GM21528 (cell line): ENCODE measurements at regions not wholly inside any gene's neighbourhood (a gene's known extent, or its start where the extent isn't known, plus 50 kb on each side); places are given as distances from the start of the nearest gene placed in this dataset.

Experiments
- ATAC-seq: cut with Tn5 transposase; IDR thresholded peaks from one replicate; pipeline ENCODE4 v1.9.1; 2021; ENCODE audit warnings: mild to moderate bottlenecking, moderate library complexity; ENCODE audit not compliant: unreplicated experiment, low FRiP score

- no peak for ATAC-seq
Observed at GRCh38 chr13:31923134-31923763, 108.3 kb upstream of the FRY start.

GRCh38 chr13:31925079-31925478, 106.5 kb upstream of the FRY start:
- ATAC-seq: no peak

GRCh38 chr13:31927219-31927653, 104.3 kb upstream of the FRY start:
- ATAC-seq: no peak

- no peak for ATAC-seq
Observed at GRCh38 chr13:31929031-31929770, 102.4 kb upstream of the FRY start.

DNA sequence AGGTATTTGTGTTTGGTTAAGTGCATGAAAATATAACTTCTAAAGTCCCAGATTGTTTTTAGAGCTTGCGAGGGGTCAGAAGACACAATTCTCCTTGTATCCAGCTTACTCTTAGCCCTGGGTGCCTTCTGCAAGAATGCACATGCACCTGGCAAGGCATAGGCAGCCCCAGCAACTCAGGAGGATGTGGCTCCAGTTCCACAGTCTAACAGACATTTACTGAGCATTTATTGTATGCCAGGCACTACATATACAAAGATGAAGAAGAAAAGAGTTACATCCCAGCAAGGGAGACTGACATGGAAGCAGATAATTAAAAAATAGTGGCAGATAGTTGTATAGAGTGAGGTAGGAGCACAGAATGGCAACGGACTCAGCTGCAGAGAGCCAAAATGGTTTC, 101.1 kb upstream of the FRY start:
- peak; percentile 39 for ATAC-seq

DNA sequence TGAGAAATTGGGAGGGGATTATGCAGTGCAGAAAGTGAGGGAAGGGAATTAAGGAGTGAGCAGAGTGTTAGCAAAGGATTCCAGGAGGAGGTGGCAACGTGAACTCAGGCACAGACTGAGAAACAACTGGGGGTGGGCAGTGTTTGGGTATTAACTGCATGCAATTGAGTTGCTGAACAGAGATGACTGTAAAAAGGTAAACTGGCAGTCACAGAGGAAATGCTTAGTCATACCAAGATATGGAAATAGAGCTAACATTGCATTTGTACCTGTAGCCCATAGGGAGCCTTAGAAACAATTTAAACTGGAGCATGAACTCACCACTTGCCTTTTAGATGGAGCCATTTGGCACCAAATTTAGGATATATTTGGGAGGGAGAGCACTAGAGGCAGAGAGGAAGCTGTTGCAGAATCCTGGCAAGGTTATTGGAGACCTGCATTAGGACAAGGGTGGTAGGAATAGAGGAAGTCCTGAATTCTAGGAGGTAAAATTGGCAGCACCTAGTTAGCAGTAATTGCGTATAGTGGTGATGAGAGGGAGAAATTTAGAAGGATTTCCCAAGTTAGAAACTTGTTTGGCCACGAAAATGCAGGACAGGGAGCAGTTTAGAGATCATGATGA, 100.6 kb upstream of the FRY start:
- ATAC-seq: peak; percentile 99

DNA sequence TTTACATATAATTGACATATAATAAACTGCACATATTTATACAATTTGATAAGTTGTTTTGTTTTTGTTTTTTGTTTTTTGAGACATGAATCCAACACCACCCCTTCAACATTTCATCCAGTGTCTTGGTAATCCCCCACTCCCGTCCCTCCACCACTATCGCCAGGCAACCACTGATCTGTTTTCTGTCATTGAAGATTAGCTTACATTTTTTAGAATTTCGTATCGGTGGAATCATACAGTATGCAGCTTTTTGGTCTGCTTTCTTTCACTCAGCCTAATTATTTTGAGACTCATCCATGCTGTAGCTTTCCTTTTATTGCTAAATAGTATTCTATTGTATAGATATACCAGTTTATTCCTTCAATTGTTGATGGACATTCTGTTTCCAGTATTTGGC, 94.1 kb upstream of the FRY start:
- no peak for ATAC-seq

GRCh38 chr13:31940076-31940475, 91.5 kb upstream of the FRY start:
- no peak for ATAC-seq

DNA sequence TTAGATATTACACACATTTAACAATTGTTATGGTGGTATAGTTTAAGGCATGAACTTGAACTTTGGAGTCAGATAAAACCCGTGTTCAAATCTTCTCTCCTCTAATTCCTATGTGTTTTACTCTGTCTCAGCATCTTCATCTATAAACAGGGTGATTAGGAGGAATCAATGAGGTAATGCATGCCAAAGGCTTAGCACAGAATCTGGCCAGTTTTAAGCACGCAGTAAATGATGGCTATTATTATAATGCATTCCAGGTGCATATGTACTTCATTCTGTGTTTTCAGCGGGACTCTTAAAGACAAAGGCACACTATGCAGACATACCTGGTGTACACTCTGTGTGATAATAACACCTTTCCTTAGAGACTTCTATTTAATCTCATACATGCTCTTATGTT, 88.0 kb upstream of the FRY start:
- no peak for ATAC-seq

DNA sequence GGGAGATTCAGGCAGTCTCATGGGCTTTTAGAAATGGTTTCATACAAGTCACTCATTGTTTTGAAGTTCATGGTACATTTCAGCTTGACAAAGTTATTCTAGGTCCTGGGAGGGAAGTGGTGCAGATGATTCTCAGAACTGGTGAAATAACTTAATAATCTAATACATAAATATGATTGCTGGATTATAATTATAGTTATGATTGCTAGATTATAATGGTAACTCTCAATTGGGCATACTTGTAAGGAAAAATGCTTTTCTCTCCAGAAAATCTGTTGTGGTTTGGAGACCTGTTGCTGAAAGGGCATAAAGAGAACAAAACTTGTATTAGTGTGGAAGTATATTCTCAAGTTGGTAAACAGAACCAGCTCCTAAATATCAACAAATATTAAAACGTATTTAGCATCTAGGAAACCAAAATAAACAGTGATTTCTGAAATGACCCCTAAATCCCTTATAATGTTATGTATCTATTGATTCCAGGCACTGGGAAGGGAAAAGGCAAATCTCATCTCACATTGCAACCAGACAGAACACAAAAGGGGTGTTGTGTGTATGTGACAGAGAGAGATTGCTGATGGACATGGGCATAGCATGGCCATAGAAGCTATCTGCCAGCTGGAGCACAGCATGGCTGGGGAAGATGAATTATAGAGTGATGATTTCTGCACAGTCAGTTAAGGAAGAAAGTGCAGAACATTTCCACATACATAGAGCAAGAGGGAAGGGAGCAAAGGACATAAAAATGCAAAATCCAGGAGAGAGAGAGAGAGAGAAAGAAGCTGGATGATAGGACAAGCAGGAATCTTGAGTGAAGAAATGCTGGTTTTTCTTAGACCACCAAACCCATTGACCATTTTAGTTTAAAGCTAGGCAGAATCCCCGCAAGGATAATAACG, 87.1 kb upstream of the FRY start:
- no peak for ATAC-seq

GRCh38 chr13:31945202-31945961, 86.2 kb upstream of the FRY start:
- no peak for ATAC-seq

- no peak for ATAC-seq
Observed at GRCh38 chr13:31946091-31946770, 85.3 kb upstream of the FRY start.

- ATAC-seq: no peak
Observed at GRCh38 chr13:31947105-31947504, 84.5 kb upstream of the FRY start.

DNA sequence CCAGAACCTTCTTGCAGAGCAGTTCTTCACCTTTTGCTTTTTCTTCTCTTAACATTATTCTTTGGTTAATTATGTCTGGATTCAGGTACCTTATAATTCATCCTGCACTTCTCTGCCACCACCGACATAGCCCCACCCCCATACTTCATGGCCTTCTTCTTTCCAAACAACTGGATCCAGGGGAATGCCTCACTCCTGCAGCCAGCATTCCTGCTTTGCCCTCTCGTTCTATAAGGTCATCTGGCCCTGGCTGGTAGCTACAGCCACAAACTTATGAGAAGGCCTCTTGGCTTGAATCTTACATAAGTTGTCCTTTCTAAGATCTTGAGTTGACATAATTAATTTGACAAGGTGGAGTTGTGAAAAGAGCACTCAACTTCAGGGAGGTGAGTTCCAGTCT, 84.1 kb upstream of the FRY start:
- ATAC-seq: no peak

- ATAC-seq: no peak
Observed at GRCh38 chr13:31949486-31949885, 82.1 kb upstream of the FRY start.

DNA sequence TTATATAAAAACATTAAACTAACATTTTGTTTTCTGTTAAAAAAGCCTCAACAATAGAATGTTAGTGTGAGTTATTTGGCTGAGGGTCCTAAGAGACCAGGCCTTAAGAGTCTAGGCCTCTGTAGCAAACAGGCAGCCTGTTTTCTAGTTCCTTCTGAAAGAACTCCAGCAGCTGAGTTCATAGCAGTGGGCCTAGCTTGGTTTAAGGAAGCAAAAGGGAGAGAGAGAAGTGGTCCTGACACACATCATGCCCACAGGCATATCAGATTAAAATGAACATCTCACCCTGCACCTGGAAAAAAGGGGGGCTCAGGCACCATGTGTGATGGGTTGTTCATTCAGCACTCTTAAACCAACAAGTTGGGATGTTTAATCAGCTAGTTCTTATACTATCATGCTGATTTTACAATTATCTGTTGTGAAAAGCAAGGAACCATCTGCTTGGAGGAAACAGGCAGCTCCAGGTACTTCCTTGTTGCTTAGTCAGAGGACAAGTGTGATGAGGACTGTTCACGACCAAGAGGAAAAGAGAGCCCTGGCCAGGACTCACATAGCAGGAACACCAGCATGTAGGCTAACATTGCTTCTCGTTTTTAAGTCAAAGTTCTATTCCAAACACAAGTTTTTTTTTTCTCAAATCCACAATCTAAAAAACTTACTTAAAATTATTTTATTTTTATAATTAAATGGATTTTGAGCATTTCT, 81.3 kb upstream of the FRY start:
- no peak for ATAC-seq

DNA sequence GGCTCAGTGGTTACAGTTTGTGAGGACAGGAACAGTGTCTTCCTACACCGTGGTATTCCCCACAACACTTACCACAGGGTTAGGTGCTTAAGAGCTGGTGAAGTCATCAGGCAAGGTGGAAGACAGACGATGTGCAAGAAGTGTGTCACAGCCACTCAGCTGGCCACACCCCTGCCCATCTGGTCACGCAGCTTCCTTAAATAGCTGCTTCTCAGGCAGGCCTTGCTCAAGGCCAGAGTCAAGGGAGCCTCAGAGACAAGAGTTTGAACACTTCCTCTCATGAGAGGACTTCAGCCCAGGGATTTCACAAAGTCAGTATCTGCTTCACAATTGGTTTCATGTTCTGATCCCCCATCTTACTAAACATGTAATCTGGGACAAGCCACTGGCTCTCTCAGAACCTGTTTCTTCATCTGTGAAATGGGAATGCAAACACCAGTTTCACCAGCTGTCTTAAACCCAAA, 80.3 kb upstream of the FRY start:
- peak; percentile 95 for ATAC-seq

GRCh38 chr13:31952641-31953380, 78.8 kb upstream of the FRY start:
- no peak for ATAC-seq
